Peyer's patch (tissue), 4 donors: ENCODE measurements at regions not wholly inside any gene's neighbourhood (a gene's known extent, or its start where the extent isn't known, plus 50 kb on each side); places are given as distances from the start of the nearest gene placed in this dataset.

Source experiments
- DNase-seq, 3 donors: peaks; one replicate each; pipeline ENCODE4 v3.0.0-alpha.2; 2017 to 2019
- H3K27ac ChIP-seq, 4 donors: fragments of 200-600 bp; sonication (generic); one replicate each; pipeline ENCODE4 v1.5.1; 2016 to 2019
- H3K27me3 ChIP-seq, 2 donors: fragments of 200-600 bp; sonication (generic); one replicate each; pipeline ENCODE4 v1.5.1; 2019
- H3K36me3 ChIP-seq, 3 donors: fragments of 200-600 bp; sonication (generic); one replicate each; pipeline ENCODE4 v1.5.1; 2016 to 2019
- H3K4me1 ChIP-seq, 4 donors: fragments of 200-600 bp; sonication (generic); one replicate each; pipeline ENCODE4 v1.5.1; 2016 to 2019
- H3K4me3 ChIP-seq, 4 donors: fragments of 200-600 bp; sonication (generic); 1 replicate in 3 of 4; 2 replicates in 1 of 4; pipeline ENCODE4 v1.5.1; 2016 to 2019; ENCODE audit warnings: mild to moderate bottlenecking in 1 of 4
- H3K9me3 ChIP-seq, 4 donors: fragments of 200-600 bp; sonication (generic); one replicate each; pipeline ENCODE4 v1.5.1; 2016 to 2019; ENCODE audit warnings: mild to moderate bottlenecking in 1 of 4
- POLR2A ChIP-seq, 2 donors: fragments of 450-650 bp; IDR thresholded peaks; one replicate each; pipeline ENCODE4 v1.5.1; 2017; ENCODE audit warnings: antibody characterized with exemption in 2 of 2, mild to moderate bottlenecking in 2 of 2, moderate library complexity in 2 of 2
- TF ChIP-seq, protein P1 (sequence below), 6 experiments: fragments of 450-650 bp in 4 of 6; fragments of 200-600 bp in 2 of 6; sonication (generic) in 1 of 6; IDR thresholded peaks; one replicate each; pipeline ENCODE4 v1.5.1; 2017 to 2019; ENCODE audit warnings: antibody characterized with exemption in 6 of 6, mild to moderate bottlenecking in 3 of 6, moderate library complexity in 1 of 6

DNA sequence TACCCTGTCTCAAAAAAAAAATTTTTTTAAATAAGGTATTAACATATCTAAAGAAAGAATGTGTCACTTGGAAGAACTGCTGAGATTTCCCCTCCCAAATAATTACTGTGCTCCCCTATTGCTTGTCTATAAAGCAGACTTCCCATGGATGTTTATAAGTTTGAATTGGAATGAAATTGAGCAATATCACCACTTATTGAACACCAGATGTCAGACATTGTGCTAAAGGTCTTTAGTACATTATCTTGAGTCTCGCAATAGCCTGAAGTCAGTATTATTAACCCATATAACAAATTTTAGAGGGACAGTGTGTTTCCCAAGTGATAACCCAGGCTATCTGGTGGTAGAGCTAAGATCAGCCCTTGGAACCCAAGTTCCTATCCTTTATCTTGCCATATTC, 69.0 kb upstream of the EPCAM start:
- TF ChIP-seq POLR2A (IDR thresholded peaks at IDR 0.05) = no peak
- TF ChIP-seq, protein P1, sequence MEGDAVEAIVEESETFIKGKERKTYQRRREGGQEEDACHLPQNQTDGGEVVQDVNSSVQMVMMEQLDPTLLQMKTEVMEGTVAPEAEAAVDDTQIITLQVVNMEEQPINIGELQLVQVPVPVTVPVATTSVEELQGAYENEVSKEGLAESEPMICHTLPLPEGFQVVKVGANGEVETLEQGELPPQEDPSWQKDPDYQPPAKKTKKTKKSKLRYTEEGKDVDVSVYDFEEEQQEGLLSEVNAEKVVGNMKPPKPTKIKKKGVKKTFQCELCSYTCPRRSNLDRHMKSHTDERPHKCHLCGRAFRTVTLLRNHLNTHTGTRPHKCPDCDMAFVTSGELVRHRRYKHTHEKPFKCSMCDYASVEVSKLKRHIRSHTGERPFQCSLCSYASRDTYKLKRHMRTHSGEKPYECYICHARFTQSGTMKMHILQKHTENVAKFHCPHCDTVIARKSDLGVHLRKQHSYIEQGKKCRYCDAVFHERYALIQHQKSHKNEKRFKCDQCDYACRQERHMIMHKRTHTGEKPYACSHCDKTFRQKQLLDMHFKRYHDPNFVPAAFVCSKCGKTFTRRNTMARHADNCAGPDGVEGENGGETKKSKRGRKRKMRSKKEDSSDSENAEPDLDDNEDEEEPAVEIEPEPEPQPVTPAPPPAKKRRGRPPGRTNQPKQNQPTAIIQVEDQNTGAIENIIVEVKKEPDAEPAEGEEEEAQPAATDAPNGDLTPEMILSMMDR (IDR thresholded peaks at IDR 0.05) = no peak
- Histone ChIP-seq H3K9me3 (no peaks in the 10 kb centered on the region), H3K4me1 (peaks cover 4 to 26% (median 10%) of the 10 kb centered on the region in 4 donors), H3K27ac (peak overlapping the region in 2 of 4 donors; percentile 38 to 50), H3K36me3 (no peaks in the 10 kb centered on the region), H3K27me3 (no peaks in the 10 kb centered on the region), H3K4me3 (no peak overlapping the region)
- no peak for DNase-seq

DNA sequence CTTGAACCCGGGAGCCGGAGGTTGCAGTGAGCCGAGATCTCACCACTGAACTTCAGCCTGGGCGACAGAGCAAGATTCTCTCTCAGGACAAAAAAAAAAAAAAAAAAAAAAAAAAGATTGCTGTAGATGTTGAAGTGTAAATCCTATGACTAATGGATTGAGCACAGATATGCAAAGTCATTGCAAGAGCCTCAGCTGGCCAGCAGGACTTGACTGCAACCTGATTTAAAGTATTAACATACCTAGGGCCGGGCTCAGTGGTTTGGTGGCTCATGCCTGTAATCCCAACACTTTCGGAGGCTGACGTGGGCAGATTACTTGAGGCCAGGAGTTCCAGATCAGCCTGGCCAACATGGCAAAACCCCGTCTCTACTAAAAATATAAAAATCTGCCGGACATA, 69.6 kb upstream of the EPCAM start:
- no peak for DNase-seq
- TF ChIP-seq, protein P1 (IDR thresholded peaks at IDR 0.05) = peak in 3 of 6 experiments; percentile 16 to 25 (median 23)
- no peak for TF ChIP-seq POLR2A (IDR thresholded peaks at IDR 0.05)
- no peaks in the 10 kb centered on the region for H3K9me3 ChIP-seq
- H3K4me3 ChIP-seq = no peak overlapping the region
- peaks cover 4 to 26% (median 10%) of the 10 kb centered on the region in 4 donors for H3K4me1 ChIP-seq
- no peaks in the 10 kb centered on the region for H3K27me3 ChIP-seq
- H3K36me3 ChIP-seq = no peaks in the 10 kb centered on the region
- H3K27ac ChIP-seq = no peak overlapping the region

DNA sequence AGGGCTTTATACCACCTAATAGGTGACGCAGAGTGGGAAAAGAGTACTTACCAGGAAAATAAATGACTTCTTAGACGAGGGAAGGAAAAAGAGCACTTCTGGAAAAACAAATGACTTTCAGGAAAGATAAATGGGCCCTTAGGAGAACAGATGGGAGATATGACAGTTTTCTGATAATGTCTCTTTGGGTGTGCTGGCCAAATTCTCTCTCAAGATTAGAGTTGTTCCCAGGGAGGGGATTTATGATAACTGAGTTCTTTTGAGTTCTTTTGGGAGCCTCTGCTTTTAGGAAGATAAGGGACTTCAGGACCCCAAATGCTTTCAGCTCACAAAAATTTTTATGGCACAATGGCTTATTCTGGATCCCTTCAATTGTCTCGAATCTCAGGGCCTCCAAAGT, 70.3 kb upstream of the EPCAM start:
- H3K27ac ChIP-seq = no peak overlapping the region
- TF ChIP-seq, protein P1 (IDR thresholded peaks at IDR 0.05) = no peak
- TF ChIP-seq POLR2A (IDR thresholded peaks at IDR 0.05) = no peak
- no peaks in the 10 kb centered on the region for H3K36me3 ChIP-seq
- H3K27me3 ChIP-seq = no peaks in the 10 kb centered on the region
- peaks cover 4 to 18% (median 12%) of the 10 kb centered on the region in 4 donors for H3K4me1 ChIP-seq
- no peaks in the 10 kb centered on the region for H3K9me3 ChIP-seq
- DNase-seq = no peak
- no peak overlapping the region for H3K4me3 ChIP-seq

DNA sequence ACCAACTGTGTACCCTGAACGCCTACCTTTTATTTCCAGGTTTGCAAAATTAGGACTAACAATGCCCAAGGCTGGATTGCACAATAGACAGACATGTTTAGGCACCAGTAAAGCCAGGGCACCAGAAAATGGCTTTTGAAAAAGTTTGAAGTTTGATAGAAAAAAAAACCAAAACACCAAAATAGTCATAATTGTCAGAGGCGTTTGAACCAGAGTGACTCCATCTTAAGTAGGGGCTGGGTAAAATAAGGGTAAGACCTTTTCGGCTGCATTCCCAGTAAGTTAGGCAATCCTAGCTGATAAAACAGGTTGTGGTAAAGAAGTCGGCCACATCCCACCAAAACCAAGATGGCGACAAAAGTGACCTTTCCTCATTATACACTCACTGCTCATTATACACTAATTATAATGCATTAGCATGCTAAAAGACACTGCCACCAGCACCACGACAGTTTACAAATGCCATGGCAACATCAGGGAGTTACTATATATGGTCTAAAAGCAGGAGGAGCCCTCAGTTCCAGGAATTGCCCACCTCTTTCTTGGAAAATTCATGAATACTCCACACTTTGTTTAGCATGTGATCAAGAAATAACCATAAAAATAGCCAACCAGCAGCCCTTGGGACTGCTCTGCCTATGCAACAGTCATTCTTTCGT, 71.2 kb upstream of the EPCAM start:
- Histone ChIP-seq H3K9me3 (no peaks in the 10 kb centered on the region), H3K4me3 (no peak overlapping the region), H3K27me3 (no peaks in the 10 kb centered on the region), H3K4me1 (peaks cover 4 to 17% (median 9%) of the 10 kb centered on the region in 4 donors), H3K36me3 (no peaks in the 10 kb centered on the region), H3K27ac (no peak overlapping the region)
- TF ChIP-seq, protein P1 (IDR thresholded peaks at IDR 0.05) = no peak
- TF ChIP-seq POLR2A (IDR thresholded peaks at IDR 0.05) = no peak
- DNase-seq = no peak

DNA sequence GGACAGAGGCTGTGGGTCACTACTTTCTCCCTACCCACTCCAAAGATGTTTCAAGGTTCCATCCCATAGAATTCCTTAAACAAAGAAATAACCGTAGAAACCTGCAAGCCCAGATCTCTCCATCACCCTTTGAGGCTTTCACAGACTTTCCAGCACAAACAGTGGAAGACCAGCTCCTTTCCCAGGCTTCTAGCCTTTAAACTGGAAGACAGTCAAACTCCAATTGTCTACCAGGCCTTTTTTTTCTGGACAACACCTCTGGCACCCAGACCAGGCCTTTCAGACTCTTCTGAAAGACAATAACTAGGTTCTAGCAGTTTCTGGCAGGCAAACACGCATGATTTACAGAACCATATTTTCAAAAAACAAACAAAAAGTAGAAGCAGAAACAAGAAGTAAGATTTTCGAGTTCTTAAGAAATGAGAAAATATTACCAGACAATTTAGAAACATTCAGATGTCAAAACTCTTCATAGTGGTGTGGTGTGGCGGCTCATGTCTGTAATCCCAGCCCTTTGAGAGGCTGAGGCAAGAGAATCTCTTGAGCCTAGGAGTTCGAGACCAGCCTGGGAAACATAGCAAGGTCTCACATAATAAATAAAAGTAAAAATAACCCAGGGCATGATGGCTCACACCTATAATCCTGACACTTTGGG, 73.0 kb upstream of the EPCAM start:
- no peak for DNase-seq
- peaks cover 3 to 13% (median 9%) of the 10 kb centered on the region in 4 donors for H3K4me1 ChIP-seq
- no peaks in the 10 kb centered on the region for H3K9me3 ChIP-seq
- H3K27ac ChIP-seq = no peak overlapping the region
- no peak overlapping the region for H3K4me3 ChIP-seq
- TF ChIP-seq, protein P1 (IDR thresholded peaks at IDR 0.05) = no peak
- no peak for TF ChIP-seq POLR2A (IDR thresholded peaks at IDR 0.05)
- H3K27me3 ChIP-seq = no peaks in the 10 kb centered on the region
- H3K36me3 ChIP-seq = no peaks in the 10 kb centered on the region
